ENCODE measurements at regions not wholly inside any gene's neighbourhood (a gene's known extent, or its start where the extent isn't known, plus 50 kb on each side); places are given as distances from the start of the nearest gene placed in this dataset.

DNA sequence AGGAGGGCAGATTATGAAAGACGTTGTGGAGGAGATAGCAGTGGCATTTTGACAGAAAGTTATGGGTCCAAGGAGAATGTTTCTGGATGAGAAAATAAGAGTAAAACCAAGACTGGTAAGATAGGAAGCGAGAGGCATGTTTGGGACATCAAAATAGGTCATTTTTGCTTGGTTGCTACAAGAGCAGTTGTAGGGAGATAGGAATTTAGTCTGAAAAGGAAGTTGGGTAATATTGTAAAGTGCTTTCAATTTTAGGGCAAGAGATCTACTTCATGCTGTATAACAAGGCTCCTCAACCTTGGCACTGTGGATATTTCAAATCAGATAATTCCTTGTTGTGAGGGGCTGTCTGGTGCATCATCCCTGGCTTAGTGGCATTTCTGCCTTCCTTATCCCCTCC lies 118.0 kb upstream of the DPH6 start:
- no peak for DNase-seq

DNA sequence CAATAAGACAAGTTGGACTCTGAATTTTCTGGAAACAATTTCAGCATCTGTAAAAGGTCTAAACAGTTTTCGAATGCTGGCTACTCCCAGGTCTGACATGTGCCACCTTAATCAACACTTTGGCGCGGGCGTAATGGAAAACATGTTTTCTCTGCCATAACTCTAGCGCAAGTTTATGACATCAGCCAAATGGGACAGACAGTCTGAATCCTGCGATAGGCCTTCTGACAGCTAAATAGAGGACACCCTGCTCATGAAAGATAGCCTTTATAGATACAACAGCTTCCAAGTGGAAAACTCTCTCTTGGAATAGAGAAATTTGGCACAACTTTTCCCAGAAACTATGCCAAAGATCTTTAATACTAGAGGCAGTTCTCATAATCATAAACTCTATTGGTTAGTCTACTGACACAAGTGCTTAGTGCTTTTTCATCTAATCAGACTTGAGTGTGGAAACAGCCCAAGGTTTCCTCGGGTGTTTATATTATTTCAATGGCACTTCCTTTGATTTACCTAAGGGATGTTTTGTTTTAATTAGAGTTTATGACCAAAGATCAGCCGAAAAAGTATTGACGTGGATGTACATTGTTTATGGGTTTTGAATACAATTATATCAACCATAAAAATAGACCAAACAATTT lies 120.1 kb upstream of the DPH6 start:
- DNase-seq = no peak

DNA sequence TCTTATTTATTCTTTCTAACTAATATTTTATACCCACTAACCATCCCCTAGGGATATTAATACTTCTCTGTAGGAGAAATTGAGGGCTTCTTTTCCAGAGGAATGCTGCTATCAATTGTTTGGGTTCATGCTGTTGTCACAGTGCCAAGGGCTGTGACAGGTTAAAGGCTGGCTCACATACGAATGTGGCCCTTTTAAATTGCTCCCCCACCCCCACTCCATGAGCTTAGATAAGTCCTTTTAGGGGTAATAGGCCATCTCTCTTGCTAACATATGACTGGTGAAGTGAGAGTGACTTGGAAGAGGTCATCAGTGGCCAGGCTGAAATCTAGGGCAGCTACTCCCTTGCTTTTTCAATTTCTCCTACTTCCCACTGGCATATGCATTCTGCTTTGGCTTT lies 121.9 kb upstream of the DPH6 start:
- no peak for DNase-seq

DNA sequence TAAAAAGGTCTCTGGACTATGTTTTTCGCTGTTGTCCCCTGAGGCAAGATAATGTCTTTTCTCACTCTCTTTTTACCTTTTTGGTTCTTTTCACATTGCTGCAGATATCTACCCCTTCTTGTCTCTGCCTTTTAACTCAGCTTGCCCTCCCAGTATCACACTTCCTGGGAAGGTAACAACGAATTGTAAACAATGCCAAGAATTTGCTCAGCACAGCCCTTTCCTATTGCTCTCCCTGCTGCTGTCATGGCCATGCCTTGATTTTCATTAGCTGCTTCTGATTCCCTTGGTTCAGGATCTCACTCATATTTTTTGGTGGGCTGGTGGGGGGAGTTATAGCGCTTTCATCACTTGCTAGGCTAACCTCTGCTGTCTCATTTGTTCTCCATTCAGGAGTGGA lies 123.1 kb upstream of the DPH6 start:
- no peak for DNase-seq

DNA sequence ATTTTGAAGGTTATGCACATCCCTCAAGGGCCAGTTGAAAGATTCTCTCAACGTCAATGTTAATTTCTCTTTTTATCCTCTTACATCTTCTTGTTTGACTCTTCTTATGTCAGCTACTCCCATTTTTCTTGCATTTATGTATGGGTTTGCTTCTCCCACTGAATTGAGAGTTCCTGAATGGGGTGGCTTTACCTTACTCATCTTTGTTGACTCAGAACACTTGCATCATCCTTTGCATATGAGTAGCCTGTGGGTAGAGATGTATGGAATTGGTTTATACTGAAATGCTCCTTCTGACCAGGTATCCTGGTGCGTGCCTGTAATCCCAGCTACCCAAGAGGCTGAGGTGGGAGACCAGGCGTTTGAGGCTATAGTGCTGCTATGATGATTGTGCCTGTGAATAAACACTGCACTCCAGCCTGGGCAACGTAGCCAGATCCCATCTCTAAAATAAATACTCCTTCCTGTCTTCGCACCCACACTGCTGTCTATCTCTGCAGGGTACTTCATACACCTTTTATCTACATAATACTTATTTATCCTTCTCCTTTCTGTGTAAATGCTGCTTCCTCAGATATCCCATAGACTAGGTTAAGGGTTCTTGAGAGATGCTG lies 123.6 kb upstream of the DPH6 start:
- no peak for DNase-seq

DNA sequence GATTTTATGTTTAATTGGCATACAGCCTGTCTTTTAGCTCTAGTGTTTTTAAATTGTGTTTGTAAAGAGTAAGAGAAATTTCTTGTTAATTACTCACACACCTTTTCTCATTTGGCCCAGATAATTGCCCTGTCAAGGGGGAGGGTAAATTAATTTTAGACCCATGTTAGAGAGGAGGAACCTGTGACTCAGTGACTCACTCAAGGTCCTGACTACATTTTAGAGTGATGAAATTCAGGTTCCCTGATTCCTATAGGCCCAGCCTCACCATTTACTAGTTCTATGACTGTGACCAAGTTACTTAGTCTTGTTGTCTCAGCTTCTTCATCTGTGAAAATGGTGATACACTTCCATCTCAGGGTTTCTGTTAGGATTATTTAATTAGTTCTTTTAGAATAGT lies 125.2 kb upstream of the DPH6 start:
- no peak for DNase-seq

DNA sequence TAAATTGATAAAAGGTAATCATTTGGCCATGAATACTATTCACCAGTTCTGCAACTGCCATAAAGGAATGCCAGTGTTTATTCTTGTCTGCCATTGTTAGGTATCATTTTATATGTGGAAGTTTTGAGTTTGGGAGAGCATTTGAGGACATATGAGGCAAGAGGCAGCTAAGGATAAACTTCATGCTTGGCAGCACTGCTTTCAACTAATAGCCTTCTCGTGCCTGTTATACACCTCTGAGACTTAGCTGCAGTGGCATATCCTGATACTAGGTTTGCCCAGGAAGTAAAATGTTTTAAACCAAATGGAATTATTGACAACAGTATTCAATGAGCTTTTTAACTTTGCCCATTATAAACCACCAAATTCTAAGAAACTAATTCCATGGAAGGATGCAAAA lies 126.0 kb upstream of the DPH6 start:
- DNase-seq = no peak

DNA sequence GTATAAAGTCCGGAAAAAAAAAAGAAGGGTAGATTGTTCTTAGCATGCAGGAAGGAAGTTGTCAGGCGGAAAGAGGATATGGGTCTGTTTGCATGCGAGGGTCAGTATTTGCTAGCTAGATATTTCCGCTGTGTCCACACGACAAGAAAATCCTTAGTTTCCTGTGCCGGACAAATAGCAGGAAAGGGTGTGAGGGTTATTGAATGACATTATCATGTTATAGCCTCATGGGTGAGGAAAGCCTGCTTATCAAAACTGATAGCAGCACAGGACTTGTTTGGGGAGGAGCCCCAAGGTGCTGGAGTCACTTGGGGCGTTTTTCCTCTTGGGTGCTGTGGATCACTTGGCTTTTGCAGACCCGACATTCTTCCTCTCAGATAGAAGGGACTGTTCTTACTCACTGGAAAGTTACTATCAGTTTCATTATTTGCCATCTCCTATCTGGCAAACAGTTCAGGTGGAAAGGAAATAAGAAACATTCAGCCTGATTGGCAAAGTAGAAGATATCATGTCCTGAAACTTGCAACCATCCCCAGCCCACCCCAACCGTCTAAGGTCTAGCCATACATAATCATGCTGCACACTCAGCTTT lies 127.2 kb upstream of the DPH6 start:
- no peak for DNase-seq

DNA sequence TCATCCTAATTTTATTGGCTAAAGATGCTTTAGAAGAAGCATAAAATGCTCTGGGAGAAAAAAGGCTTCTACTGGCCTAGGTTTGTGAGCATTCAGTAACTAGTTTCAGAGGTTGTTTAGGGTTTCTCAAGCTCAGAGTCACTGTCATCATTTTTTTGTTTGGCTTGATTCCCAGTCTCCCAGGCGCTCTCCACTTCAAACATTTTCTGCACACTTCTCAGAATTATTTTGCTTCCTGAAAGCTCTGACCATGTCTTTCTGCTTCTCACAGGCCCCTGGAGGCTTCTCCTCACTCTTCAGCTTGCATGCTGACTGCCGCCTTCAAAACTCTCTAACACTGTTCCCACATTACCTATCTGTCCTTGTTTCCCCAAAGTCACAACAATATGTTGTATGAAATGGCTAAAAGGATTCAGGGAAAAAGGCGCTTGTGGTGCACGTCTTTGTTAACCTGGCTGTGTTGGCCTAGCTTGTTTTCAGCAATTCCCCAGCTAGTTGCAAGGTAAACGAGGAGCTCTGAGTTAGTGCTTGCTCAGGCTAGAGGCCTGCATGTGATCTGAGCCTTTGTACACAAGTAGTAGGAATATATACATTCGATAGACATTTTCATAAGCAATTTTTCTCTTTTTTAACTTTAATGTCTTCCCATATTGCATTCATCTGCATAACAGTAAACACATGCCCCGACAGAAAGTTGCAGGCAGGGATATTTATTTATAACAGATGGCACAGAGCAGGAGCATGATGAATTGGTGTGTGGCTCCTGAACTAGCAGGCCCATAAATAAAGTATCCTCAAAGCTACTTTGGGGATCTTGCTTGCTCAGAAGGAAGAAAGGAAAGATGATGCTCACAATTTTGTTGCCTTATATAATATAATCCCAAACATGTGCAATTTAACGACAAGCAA lies 129.2 kb upstream of the DPH6 start:
- DNase-seq = no peak

DNA sequence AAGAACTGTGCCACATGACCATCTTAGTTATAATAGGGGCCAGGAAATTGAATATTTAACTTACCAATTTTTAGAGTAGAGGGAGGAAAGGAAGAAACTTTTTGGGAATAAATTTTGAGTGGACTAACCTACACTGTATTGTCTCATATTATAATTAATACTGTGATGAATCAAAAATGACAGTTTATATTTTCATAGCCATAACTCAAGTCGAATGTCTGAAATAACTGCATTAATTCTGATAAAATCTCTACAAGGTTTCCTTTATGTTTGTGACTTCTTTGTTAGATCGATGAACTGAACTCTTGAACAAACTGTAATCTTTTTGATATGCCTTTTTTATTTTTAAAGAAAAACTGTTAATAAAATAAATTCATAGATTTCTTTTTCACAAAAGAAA lies 132.8 kb upstream of the DPH6 start:
- no peak for DNase-seq

DNA sequence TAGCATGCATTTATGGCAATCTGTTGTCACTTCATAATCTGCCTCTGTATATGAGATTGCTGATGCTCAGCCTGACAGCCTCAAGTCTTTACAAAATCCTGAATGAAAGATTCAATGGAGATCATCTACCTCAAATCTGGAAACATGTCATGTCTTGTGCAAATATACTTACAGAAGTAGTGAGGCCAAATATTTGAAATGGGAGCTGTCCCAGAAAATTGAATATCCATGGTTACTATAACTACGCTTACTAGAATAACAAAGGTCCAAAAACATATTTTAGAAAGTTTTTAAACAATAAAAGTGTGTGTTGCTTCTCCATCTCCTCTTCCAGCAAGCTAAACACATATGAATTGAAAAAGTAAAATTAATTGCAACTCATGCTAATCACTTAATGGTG lies 133.2 kb upstream of the DPH6 start:
- DNase-seq = no peak

DNA sequence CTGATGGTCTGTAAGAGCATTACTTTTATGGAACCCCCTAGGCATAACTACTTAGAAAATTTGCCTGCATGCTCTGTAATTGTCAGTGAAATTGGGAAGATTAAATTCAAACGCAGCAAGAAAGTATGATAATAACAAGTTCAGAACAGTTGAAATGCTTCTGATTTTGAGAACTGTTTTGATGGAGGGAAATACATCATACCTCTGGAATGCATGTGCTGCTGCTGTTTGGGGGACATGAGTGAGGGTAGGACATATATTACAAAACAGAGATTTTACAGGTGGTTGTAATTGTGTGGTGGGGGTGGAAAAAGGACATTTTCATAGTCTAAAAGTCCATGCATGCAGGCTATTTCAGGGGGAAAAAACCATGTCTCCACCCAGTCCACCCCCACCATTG lies 135.0 kb upstream of the DPH6 start:
- DNase-seq = no peak

DNA sequence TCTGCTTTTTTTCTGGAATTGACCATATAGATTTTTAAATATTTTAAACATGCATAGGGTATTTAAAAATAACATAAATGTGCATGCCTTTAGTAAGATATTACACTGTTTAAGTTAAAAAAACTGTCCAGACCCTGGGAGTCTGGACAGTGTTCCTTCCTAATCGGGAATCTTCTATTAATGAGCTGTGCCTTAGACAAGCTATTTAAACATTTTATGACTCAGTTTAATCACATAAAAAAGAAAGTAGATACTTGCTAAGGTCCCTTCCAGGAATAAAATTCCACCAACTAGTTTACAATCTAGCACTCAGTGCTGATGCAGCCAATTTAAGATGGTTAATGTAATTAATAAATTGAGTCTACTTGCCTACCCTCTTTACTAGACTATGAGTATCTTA lies 140.4 kb upstream of the DPH6 start:
- no peak for DNase-seq

DNA sequence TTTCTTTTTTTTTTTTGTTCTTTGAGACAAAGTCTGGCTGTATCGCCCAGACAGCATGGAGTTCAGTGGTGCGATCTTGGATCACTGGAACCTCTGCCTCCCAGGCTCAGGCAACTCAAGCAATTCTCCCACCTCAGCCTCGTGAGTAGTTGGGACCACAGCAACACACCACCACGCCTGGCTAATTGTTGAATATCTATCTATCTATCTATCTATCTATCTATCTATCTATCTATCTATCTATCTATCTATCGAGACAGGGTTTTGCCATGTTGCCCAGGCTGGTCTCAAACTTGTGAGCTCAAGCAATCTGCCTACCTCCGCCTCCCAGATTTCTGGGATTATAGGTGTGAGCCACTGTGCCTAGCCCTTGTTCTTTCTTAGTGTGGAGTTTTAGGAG lies 143.3 kb upstream of the DPH6 start:
- no peak for DNase-seq

DNA sequence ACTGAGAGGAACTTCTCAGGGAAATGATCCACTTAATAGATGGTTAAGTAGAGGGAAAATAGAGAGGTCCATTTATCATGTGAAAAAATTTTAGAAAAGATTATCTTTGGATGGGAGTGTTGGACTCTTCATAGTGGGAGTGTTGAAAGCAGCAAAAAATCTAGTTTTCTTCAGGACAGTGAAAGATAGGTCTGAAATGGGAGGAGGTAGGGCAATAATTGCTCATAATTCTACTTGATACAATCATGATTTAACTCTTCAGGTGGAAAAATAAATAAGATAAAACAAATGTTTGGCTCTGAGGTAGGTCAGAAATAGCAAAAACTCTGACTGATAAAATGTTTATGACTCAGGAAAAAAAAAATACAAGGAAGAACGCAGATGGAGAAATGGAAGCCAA lies 144.1 kb upstream of the DPH6 start:
- DNase-seq = no peak

DNA sequence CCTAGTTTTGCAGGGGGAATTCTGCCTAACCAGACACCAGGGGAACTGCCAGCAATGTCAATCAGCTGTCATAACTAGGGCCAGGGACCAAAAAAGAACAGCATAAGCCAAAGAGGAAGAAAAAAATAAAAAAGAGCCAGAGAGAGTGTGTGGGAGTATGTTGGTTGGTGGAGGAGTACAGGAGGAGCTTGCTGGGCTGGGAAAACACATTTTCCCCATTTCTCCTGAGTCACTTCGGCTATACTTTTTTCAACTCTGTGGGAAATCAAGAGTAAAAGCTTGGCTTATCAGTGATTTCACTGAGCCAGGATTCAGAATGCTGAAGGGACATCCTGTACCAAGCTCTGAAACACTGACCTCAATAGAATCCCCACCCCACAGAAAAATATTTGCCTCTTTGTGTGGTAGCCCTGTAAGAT lies 144.7 kb upstream of the DPH6 start:
- no peak for DNase-seq

DNA sequence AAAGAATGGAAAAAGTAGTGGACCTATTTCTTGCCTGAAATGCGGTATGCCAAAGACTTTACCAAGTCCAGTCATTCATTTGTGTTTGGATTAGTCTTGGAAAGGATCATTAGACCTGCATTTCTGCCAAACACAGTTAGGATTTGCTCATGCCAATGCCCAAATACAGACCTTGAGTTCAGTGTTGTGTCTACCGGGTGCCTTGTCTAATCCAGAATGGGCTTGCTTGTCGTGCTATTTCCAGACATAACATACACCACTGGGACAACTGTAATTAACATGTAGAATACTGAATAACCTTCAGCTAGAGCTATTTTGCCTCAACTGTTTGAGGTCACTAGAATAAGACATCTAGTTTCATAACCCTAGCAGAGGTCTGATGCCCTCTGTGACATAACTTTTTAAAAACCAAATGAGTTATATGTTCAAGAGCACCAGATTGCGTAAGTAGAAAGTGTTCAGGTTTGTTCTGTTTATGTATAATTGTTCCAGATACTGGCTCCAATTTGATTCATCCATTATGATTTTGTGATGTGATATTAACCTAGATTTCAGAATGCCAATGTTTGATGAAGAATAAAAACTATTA lies 145.3 kb upstream of the DPH6 start:
- DNase-seq = no peak

DNA sequence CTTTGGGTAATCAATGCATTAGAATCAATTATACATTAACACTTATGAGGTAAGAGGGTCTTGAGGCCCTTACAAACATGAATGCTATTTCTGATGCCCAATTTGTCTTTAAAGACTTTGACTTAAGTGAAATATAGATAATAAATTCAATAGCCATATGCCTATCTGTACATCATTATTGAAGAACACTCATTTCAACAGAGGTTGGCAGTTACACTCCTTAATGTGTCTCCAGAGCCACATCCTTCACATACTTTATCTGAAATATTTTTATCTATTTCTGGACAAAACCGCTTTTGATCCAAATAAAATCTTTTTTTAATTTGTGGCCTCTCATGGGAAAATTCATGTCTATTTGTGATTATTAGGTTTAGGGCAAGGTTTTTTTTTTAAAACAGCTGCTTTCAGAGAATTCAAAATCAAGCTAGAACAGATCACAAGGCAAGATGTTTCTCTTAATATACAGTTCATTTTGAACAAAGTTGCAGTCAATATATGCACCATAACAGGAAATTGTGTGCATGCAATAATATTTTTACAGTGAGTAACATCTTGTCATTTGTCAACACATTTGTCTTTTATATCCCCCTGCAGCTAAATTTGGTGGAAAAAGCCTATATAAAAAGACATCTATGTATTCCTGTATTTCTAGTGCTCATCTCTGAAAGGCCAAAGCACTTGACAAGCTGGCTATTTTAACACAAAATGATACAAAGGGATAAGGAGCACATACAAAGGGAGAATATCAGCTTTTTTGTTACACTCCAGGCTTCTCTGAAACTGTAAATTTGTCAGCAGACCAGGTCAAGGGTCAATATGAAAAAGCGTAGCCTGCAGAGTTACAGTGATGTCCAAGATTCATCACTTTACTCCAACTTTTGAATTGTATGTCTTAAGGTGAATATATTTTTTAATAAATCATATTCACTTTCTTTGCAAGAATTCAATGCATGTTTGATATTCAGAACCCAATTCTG lies 146.2 kb upstream of the DPH6 start:
- no peak for DNase-seq

DNA sequence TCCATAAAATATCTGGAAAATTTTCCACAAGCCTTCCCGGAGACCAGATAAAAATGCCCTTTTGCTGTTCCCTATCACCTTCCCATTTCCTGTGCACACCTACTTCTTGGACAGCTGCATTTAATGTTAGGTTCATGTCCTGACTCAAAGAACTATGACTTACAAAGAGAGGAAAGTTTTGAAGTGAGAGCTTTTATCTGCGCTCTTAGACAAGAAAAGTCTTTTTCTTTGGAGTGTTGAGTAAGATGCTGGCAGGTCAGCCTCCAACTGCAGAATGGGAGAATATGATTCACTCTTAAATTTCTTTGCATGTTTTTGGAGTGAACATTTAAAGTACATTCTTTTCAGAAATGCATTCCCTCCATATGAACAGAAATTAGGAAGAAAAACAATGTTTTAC lies 147.3 kb upstream of the DPH6 start:
- no peak for DNase-seq

DNA sequence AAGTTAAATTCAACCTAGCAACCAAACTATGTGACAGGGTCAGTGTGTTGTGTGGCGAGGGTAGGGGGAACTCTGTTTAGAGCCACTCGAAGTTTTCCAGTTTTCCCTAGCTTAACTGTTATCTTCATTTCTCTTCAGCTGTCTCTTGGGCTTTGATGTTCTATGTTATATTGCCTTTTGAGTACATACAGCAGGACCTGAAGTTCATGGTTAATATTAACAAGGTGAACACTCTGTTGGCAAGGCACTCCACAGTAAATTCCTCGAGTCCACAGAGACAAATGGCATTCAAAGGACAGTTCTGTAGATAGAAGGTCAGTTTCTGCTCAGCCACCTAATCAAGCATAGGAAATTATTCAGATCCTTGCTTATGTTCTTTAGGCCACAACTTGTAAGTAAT lies 147.9 kb upstream of the DPH6 start:
- no peak for DNase-seq

DNA sequence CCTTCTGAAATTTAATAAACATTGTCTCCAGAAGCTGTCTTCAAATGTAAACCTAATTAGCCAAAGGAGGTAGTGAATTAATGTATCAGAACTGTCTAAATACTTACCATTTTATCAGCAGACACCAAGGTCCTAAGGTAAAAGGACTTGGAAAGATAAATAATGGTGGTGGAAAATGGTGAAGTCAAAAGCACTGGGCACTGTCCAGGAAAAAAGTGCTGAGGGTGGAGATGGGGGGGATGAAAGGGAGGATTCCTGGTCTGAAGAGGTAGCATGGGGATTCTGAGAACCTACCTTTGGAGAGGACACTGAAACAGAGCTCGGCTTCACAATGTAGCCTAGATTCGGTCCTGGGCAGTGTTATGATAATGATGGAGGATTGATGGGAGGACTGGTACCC lies 149.0 kb upstream of the DPH6 start:
- DNase-seq = no peak

DNA sequence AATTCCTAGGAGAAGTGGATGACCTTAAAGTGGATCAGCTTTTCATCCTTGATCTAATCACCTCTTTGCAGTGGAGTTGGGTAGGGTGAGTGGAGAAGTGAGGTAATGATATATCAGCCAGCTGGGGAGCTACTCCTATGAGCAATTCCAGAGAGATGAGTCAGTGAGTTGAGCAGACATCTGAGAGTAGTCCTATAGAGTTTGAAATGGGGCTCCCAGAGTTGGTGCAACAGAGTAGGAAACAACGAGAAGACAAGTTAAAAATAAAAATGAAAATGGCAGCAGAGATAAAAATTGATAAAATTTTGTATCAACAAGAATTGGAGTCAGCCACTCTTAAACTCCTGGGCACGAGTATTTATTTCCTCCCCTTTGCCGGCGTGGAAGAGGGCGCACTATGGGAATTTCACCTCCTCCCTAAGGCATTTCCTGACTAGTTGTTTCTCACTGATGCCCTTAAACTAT lies 150.8 kb upstream of the DPH6 start:
- no peak for DNase-seq

Measured in NCI-H1092 (cell line).